ENCODE measurements at regions not wholly inside any gene's neighbourhood (a gene's known extent, or its start where the extent isn't known, plus 50 kb on each side); places are given as distances from the start of the nearest gene placed in this dataset.

GRCh38 chr12:65524666-65525065 is 246.2 kb downstream of the MSRB3 start (continued):
- TF ChIP-seq USF2 (CRISPR knock-in tag; IDR thresholded peaks at IDR 0.05) (no peak), ZNF232 (CRISPR knock-in tag; IDR thresholded peaks at IDR 0.05) (no peak)

- ATAC-seq (no peak), DNase-seq (ENCODE audit: low spot score) (no peak)
- Mint-ChIP-seq H3K4me3 (no peak overlapping the region), H3K27ac (no peak overlapping the region), H3K4me1 (peaks cover 6% of the 10 kb centered on the region), H3K36me3 (no peaks in the 10 kb centered on the region), H3K9me3 (peaks cover 13% of the 10 kb centered on the region; the same call in 1 of the 2 replicates), H3K27me3 (ENCODE audit: low read depth) (no peaks in the 10 kb centered on the region; the same call in 1 of the 2 replicates)
- CTCF ChIA-PET, result no interaction called here
- POLR2A ChIA-PET, result no interaction called here
- no peak for TF ChIP-seq CTCF (IDR thresholded peaks at IDR 0.05)
- TF ChIP-seq NR1H2 (CRISPR knock-in tag; IDR thresholded peaks at IDR 0.05), result no peak
- no peak for TF ChIP-seq NFE2L1 (CRISPR knock-in tag; IDR thresholded peaks at IDR 0.05)
- TF ChIP-seq ZBTB43 (CRISPR knock-in tag; IDR thresholded peaks at IDR 0.05), result no peak
- no peak for TF ChIP-seq SMAD3 (CRISPR knock-in tag; IDR thresholded peaks at IDR 0.05; ENCODE audit: borderline replicate concordance)
- no peak for TF ChIP-seq TP53 (CRISPR knock-in tag; IDR thresholded peaks at IDR 0.05)
- no peak for TF ChIP-seq MAX (CRISPR knock-in tag; IDR thresholded peaks at IDR 0.05)
- no peak for TF ChIP-seq ZNF121 (CRISPR knock-in tag; IDR thresholded peaks at IDR 0.05)
- no peak for TF ChIP-seq ZNF317 (CRISPR knock-in tag; IDR thresholded peaks at IDR 0.05; ENCODE audit: borderline replicate concordance, low read depth)
- no peak for TF ChIP-seq IRF2 (CRISPR knock-in tag; IDR thresholded peaks at IDR 0.05; ENCODE audit: borderline replicate concordance, low read depth)
- TF ChIP-seq PREB (CRISPR knock-in tag; IDR thresholded peaks at IDR 0.05; ENCODE audit: borderline replicate concordance), result no peak
- TF ChIP-seq ZNF396 (CRISPR knock-in tag; IDR thresholded peaks at IDR 0.05; ENCODE audit: borderline replicate concordance), result no peak
- TF ChIP-seq TEAD4 (CRISPR knock-in tag; IDR thresholded peaks at IDR 0.05), result no peak
- no peak for TF ChIP-seq ZNF263 (CRISPR knock-in tag; IDR thresholded peaks at IDR 0.05; ENCODE audit: low read depth)
- no peak for TF ChIP-seq ZNF232 (CRISPR knock-in tag; IDR thresholded peaks at IDR 0.05)
- no peak for TF ChIP-seq ZNF671 (CRISPR knock-in tag; IDR thresholded peaks at IDR 0.05)
- no peak for TF ChIP-seq FOXP1 (CRISPR knock-in tag; IDR thresholded peaks at IDR 0.05; ENCODE audit: borderline replicate concordance)
- TF ChIP-seq ZNF281 (CRISPR knock-in tag; IDR thresholded peaks at IDR 0.05), result no peak
These were observed 247.1 kb downstream of the MSRB3 start for GRCh38 chr12:65525491-65526141.
